Trophoblast cell (in vitro differentiated cells and primary cell): ENCODE measurements at regions not wholly inside any gene's neighbourhood (a gene's known extent, or its start where the extent isn't known, plus 50 kb on each side); places are given as distances from the start of the nearest gene placed in this dataset.

ENCODE experiments used
- DNase-seq, 2 donors: peaks; one replicate each; pipeline ENCODE4 v3.0.0-alpha.2; 2016
- H2AFZ ChIP-seq: 2 replicates; pipeline ENCODE4 v1.6.1; 2013; ENCODE audit warnings: low read length, moderate library complexity, mild to moderate bottlenecking; ENCODE audit not compliant: insufficient read depth, poor library complexity
- H2AK5ac ChIP-seq: 2 replicates; pipeline ENCODE4 v1.6.1; 2013; ENCODE audit warnings: mild to moderate bottlenecking, low read length
- H2BK120ac ChIP-seq: 2 replicates; pipeline ENCODE4 v1.6.1; 2013; ENCODE audit warnings: low read length, mild to moderate bottlenecking, moderate library complexity; ENCODE audit not compliant: insufficient read depth, poor library complexity
- H2BK12ac ChIP-seq: 2 replicates; pipeline ENCODE4 v1.6.1; 2013; ENCODE audit warnings: mild to moderate bottlenecking, low read length, moderate library complexity
- H2BK5ac ChIP-seq: 2 replicates; pipeline ENCODE4 v1.6.1; 2013; ENCODE audit warnings: low read length, low read depth, moderate library complexity, mild to moderate bottlenecking; ENCODE audit not compliant: poor library complexity
- H3K14ac ChIP-seq: 2 replicates; pipeline ENCODE4 v1.6.1; 2013; ENCODE audit warnings: mild to moderate bottlenecking, low read length
- H3K18ac ChIP-seq: 2 replicates; pipeline ENCODE4 v1.6.1; 2013; ENCODE audit warnings: mild to moderate bottlenecking, low read length
- H3K23ac ChIP-seq: 2 replicates; pipeline ENCODE4 v1.6.1; 2013; ENCODE audit warnings: low read length
- H3K27ac ChIP-seq: 2 replicates; pipeline ENCODE4 v1.5.1; 2013; ENCODE audit warnings: low read depth, mild to moderate bottlenecking, inconsistent platforms, low read length, moderate library complexity
- H3K27me3 ChIP-seq: 2 replicates; pipeline ENCODE4 v1.6.1; 2013; ENCODE audit warnings: inconsistent platforms, mild to moderate bottlenecking, low read length, moderate library complexity; ENCODE audit not compliant: insufficient read depth
- H3K36me3 ChIP-seq, 2 experiments: 1 replicate in 1 of 2; 2 replicates in 1 of 2; pipeline ENCODE4 v1.6.1; 2013; ENCODE audit warnings: low read length in 2 of 2, mild to moderate bottlenecking in 2 of 2, moderate library complexity in 1 of 2; ENCODE audit not compliant: insufficient read depth in 2 of 2, control insufficient read depth in 1 of 2
- H3K4ac ChIP-seq: 2 replicates; pipeline ENCODE4 v1.6.1; 2013; ENCODE audit warnings: low read depth, mild to moderate bottlenecking, low read length, moderate library complexity
- H3K4me1 ChIP-seq, 2 experiments: 1 replicate in 1 of 2; 2 replicates in 1 of 2; pipeline ENCODE4 v1.6.1; 2013; ENCODE audit warnings: low read length in 2 of 2, mild to moderate bottlenecking in 2 of 2, moderate library complexity in 1 of 2; ENCODE audit not compliant: insufficient read depth in 2 of 2, control insufficient read depth in 1 of 2
- H3K4me2 ChIP-seq: 2 replicates; pipeline ENCODE4 v1.6.1; 2013; ENCODE audit warnings: inconsistent platforms, mild to moderate bottlenecking, low read length, moderate library complexity
- H3K4me3 ChIP-seq: 2 replicates; pipeline ENCODE4 v1.5.1; 2013; ENCODE audit warnings: mild to moderate bottlenecking, low read depth, low read length, inconsistent platforms
- H3K79me1 ChIP-seq: one replicate; pipeline ENCODE4 v1.6.1; 2013; ENCODE audit warnings: low read length
- H3K79me2 ChIP-seq: 2 replicates; pipeline ENCODE4 v1.6.1; 2013; ENCODE audit warnings: low read length, mild to moderate bottlenecking; ENCODE audit not compliant: control insufficient read depth, insufficient read depth, poor library complexity
- H3K9ac ChIP-seq: 2 replicates; pipeline ENCODE4 v1.6.1; 2013; ENCODE audit warnings: mild to moderate bottlenecking, low read length
- H3K9me3 ChIP-seq: 2 replicates; pipeline ENCODE4 v1.6.1; 2013; ENCODE audit warnings: low read depth, mild to moderate bottlenecking, control low read depth, inconsistent platforms, low read length; ENCODE audit not compliant: insufficient read depth
- H4K12ac ChIP-seq: 2 replicates; pipeline ENCODE4 v1.6.1; 2013; ENCODE audit warnings: low read depth, mild to moderate bottlenecking, low read length, moderate library complexity
- H4K8ac ChIP-seq: 2 replicates; pipeline ENCODE4 v1.6.1; 2013; ENCODE audit warnings: low read depth, mild to moderate bottlenecking, low read length, moderate library complexity
- H4K91ac ChIP-seq: one replicate; pipeline ENCODE4 v1.6.1; 2013; ENCODE audit warnings: low read depth, mild to moderate bottlenecking, low read length, moderate library complexity
- WGBS: extraction: QIAGEN DNeasy Blood & Tissue Kit; methylation state at CpG from one replicate; pipeline ENCODE4 v1.1.7; 2013; ENCODE audit warnings: missing lambda C conversion rate; ENCODE audit not compliant: insufficient read length, insufficient coverage; ENCODE audit errors: extremely low coverage; 5-methylcytosine and 5-hydroxymethylcytosine counted together

DNA sequence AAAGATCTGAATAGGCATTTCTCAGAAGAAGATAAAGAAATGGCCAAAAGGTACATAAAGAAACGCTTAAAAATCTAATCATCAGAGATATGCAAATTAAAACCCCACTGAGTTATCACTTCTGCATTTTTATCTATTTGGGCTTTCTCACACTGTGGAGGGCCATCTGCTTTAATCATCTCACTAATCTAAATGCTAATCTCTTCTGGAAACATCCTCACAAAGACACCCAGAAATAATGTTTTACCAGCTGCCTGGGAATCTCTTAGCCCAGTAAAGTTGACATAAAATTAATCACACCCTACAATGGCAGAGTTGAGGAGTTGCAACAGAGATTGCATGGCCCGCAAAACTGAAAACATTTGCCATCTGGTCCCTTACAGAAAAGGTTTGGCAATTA, 407.9 kb upstream of the CYLC2 start:
- no peaks in the 10 kb centered on the region for H3K4me1 ChIP-seq
- H3K27me3 ChIP-seq, result no peaks in the 10 kb centered on the region
- no peak overlapping the region for H3K23ac ChIP-seq
- H3K9me3 ChIP-seq, result no peaks in the 10 kb centered on the region
- no peak overlapping the region for H3K9ac ChIP-seq
- H3K36me3 ChIP-seq, result no peaks in the 10 kb centered on the region
- H2BK5ac ChIP-seq, result no peak overlapping the region
- H3K14ac ChIP-seq, result no peak overlapping the region
- H3K79me1 ChIP-seq, result no peaks in the 10 kb centered on the region
- no peak overlapping the region for H4K8ac ChIP-seq
- no peak overlapping the region for H3K27ac ChIP-seq
- no peak overlapping the region for H3K4me2 ChIP-seq
- no peak overlapping the region for H2AFZ ChIP-seq
- no peak overlapping the region for H2BK120ac ChIP-seq
- H3K4ac ChIP-seq, result no peak overlapping the region
- H3K79me2 ChIP-seq, result no peaks in the 10 kb centered on the region
- no peak overlapping the region for H3K18ac ChIP-seq
- H4K12ac ChIP-seq, result no peak overlapping the region
- WGBS, result no CpG with 5 or more reads among the region's 2 CpGs
- H3K4me3 ChIP-seq, result no peak overlapping the region
- H2AK5ac ChIP-seq, result no peak overlapping the region
- H2BK12ac ChIP-seq, result no peak overlapping the region
- no peak for DNase-seq
- H4K91ac ChIP-seq, result no peak overlapping the region

DNA sequence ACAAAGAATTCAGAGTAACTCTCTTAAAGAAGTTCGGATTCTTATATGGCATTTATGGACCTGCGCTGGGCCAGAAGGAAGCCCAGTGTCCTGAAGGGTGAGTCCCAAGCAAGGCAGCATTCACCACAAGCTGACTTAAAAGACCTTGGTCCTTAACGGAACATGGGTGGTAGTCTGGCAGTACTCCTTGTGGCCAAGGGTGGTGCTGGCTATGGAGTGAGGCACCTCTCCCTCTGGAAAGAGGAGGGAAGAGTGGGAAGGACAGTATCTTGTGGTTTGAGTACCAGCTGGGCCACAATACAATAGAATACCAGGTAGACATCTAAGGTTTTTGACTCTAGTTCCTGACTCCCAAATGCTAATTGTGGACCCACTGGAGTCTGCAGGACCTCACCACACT, 425.7 kb upstream of the CYLC2 start:
- Histone ChIP-seq H3K79me2 (no peaks in the 10 kb centered on the region), H3K14ac (no peak overlapping the region), H3K36me3 (no peaks in the 10 kb centered on the region), H2AK5ac (no peak overlapping the region), H3K23ac (no peak overlapping the region), H3K27ac (no peak overlapping the region), H4K91ac (no peak overlapping the region), H2BK120ac (no peak overlapping the region), H3K9me3 (peaks cover 2% of the 10 kb centered on the region), H3K4me1 (no peaks in the 10 kb centered on the region), H3K4me2 (no peak overlapping the region), H4K8ac (no peak overlapping the region), H2BK5ac (no peak overlapping the region), H3K4ac (no peak overlapping the region), H4K12ac (no peak overlapping the region), H3K79me1 (no peaks in the 10 kb centered on the region), H3K9ac (no peak overlapping the region), H3K27me3 (no peaks in the 10 kb centered on the region), H3K4me3 (no peak overlapping the region), H2AFZ (no peak overlapping the region), H2BK12ac (no peak overlapping the region), H3K18ac (no peak overlapping the region)
- WGBS, result no CpG with 5 or more reads among the region's 3 CpGs
- DNase-seq, result no peak

- no peak overlapping the region for H2BK120ac ChIP-seq
- H3K4ac ChIP-seq, result no peak overlapping the region
- no peak overlapping the region for H2BK5ac ChIP-seq
- no peaks in the 10 kb centered on the region for H3K79me2 ChIP-seq
- H3K14ac ChIP-seq, result no peak overlapping the region
- H3K23ac ChIP-seq, result no peak overlapping the region
- H4K91ac ChIP-seq, result no peak overlapping the region
- H3K18ac ChIP-seq, result no peak overlapping the region
- no peaks in the 10 kb centered on the region for H3K4me1 ChIP-seq
- H2AK5ac ChIP-seq, result no peak overlapping the region
- no peak overlapping the region for H4K8ac ChIP-seq
- no peak overlapping the region for H4K12ac ChIP-seq
- no CpG with 5 or more reads among the region's 1 CpG for WGBS
- H3K4me3 ChIP-seq, result no peak overlapping the region
- H3K27me3 ChIP-seq, result no peaks in the 10 kb centered on the region
- H3K27ac ChIP-seq, result no peak overlapping the region
- no peak overlapping the region for H3K4me2 ChIP-seq
- DNase-seq, result no peak
- H2BK12ac ChIP-seq, result no peak overlapping the region
- H3K79me1 ChIP-seq, result no peaks in the 10 kb centered on the region
- no peak overlapping the region for H3K9ac ChIP-seq
- H3K36me3 ChIP-seq, result peaks cover 0 to 1% of the 10 kb centered on the region in 2 experiments
- no peak overlapping the region for H2AFZ ChIP-seq
- peaks cover 5% of the 10 kb centered on the region for H3K9me3 ChIP-seq
These were observed 443.8 kb upstream of the CYLC2 start for GRCh38 chr9:102551346-102551745.

- H3K9me3 ChIP-seq, result peaks cover 5% of the 10 kb centered on the region
- no peak overlapping the region for H3K18ac ChIP-seq
- H2BK5ac ChIP-seq, result no peak overlapping the region
- no peak overlapping the region for H3K14ac ChIP-seq
- H3K4me2 ChIP-seq, result no peak overlapping the region
- H3K79me1 ChIP-seq, result no peaks in the 10 kb centered on the region
- no peak overlapping the region for H2AFZ ChIP-seq
- H3K23ac ChIP-seq, result no peak overlapping the region
- H2BK12ac ChIP-seq, result no peak overlapping the region
- no peaks in the 10 kb centered on the region for H3K4me1 ChIP-seq
- H3K9ac ChIP-seq, result no peak overlapping the region
- no peak overlapping the region for H3K4ac ChIP-seq
- H3K79me2 ChIP-seq, result no peaks in the 10 kb centered on the region
- no peak overlapping the region for H4K12ac ChIP-seq
- DNase-seq, result no peak
- no peak overlapping the region for H4K8ac ChIP-seq
- H2AK5ac ChIP-seq, result no peak overlapping the region
- H3K27me3 ChIP-seq, result no peaks in the 10 kb centered on the region
- no CpG with 5 or more reads among the region's 3 CpGs for WGBS
- no peak overlapping the region for H2BK120ac ChIP-seq
- H3K36me3 ChIP-seq, result peaks cover 0 to 1% of the 10 kb centered on the region in 2 experiments
- no peak overlapping the region for H3K27ac ChIP-seq
- no peak overlapping the region for H4K91ac ChIP-seq
- no peak overlapping the region for H3K4me3 ChIP-seq
These were observed 444.2 kb upstream of the CYLC2 start for GRCh38 chr9:102550886-102551285.
